ENCODE measurements at regions not wholly inside any gene's neighbourhood (a gene's known extent, or its start where the extent isn't known, plus 50 kb on each side); places are given as distances from the start of the nearest gene placed in this dataset.

GRCh38 chr4:153093802-153094201 lies 110.4 kb upstream of the TRIM2 start:
- TF ChIP-seq CTCF (conservative IDR thresholded peaks at IDR 0.05) (no peak), EZH2 (IDR thresholded peaks at IDR 0.05; ENCODE audit: low read depth) (no peak)

All from PC-9 (cell line).